A549 (cell line): ENCODE measurements at regions not wholly inside any gene's neighbourhood (a gene's known extent, or its start where the extent isn't known, plus 50 kb on each side); places are given as distances from the start of the nearest gene placed in this dataset.
"Not testable (repeated sequence)": the region's sequence is repeated elsewhere in the genome, so short reads cannot be mapped to it uniquely, and the experiment has no call there.

Source experiments
- ATAC-seq, 2 experiments: fragments of 200-7000 bp in 1 of 2; fragments of >200 bp in 1 of 2; cut with Nextera tagmentation in 1 of 2; cut with Tn5 transposase in 1 of 2; 3 replicates each; pipeline versions ENCODE4 v1.8.0 to v1.9.1; 2018 to 2020; ENCODE audit warnings: mild to moderate bottlenecking in 1 of 2, moderate library complexity in 1 of 2
- CTCF ChIA-PET: fragments of 300-600 bp; sonication (Branson Sonifier 250); formaldehyde crosslinking; extraction: SDS; loops from one replicate; lab custom pipeline; 2021; ENCODE audit warnings: antibody characterized with exemption, inconsistent platforms; lab: Yijun Ruan, JAX
- POLR2A ChIA-PET: fragments of 350-600 bp; formaldehyde crosslinking; extraction: SDS; loops from one replicate; lab custom pipeline; 2021; ENCODE audit warnings: antibody characterized with exemption, inconsistent platforms; lab: Yijun Ruan, JAX
- DNase-seq, 2 experiments: peaks; one replicate each; pipeline versions ENCODE4 v3.0.0 to v3.0.0-alpha.2; 2011 to 2016; ENCODE audit warnings: low read depth in 1 of 2, low spot score in 1 of 2
- FAIRE-seq: peaks from 2 replicates; lab custom pipeline; 2011; peaks lifted over from hg19 to GRCh38; lab: Jason Lieb, UNC
- H3K27ac ChIP-seq, 2 experiments: fragments of >200 bp; sonication (Bioruptor Twin); formaldehyde crosslinking; 3 replicates each; pipeline ENCODE4 v1.5.1; 2016 to 2017
- H3K4me1 ChIP-seq: fragments of >200 bp; sonication (Bioruptor Twin); formaldehyde crosslinking; 3 replicates; pipeline ENCODE4 v1.6.1; 2016
- H3K4me2 ChIP-seq: fragments of >200 bp; sonication (Bioruptor Twin); formaldehyde crosslinking; 3 replicates; pipeline ENCODE4 v1.6.1; 2016
- H3K4me3 ChIP-seq: fragments of >200 bp; sonication (Bioruptor Twin); formaldehyde crosslinking; 3 replicates; pipeline ENCODE4 v1.5.1; 2016
- H3K9me3 ChIP-seq: fragments of >200 bp; sonication (Bioruptor Twin); formaldehyde crosslinking; 3 replicates; pipeline ENCODE4 v1.6.1; 2016
- BHLHE40 ChIP-seq: IDR thresholded peaks from 2 replicates; pipeline ENCODE4 v1.6.1; 2012; ENCODE audit warnings: low read depth, low read length, inconsistent platforms
- CHD2 ChIP-seq: fragments of 150-350 bp; IDR thresholded peaks from 2 replicates; pipeline ENCODE4 v1.6.1; 2014; ENCODE audit warnings: low read length; ENCODE audit not compliant: partially characterized antibody
- EHF ChIP-seq: fragments of 250-450 bp; sonication (Bioruptor Pico); IDR thresholded peaks from 2 replicates; pipeline ENCODE4 v1.5.0; 2020; ENCODE audit warnings: mild to moderate bottlenecking
- EHMT2 ChIP-seq: fragments of 200-600 bp; sonication (generic); IDR thresholded peaks from 2 replicates; pipeline ENCODE4 v1.6.1; 2016; ENCODE audit warnings: antibody characterized with exemption, low read depth, mild to moderate bottlenecking, moderate library complexity
- HDAC2 ChIP-seq: fragments of 200-600 bp; sonication (generic); IDR thresholded peaks from 2 replicates; pipeline ENCODE4 v1.6.1; 2016
- HEYL ChIP-seq: fragments of 250-450 bp; sonication (Bioruptor Pico); IDR thresholded peaks from 2 replicates; pipeline ENCODE4 v1.8.0; 2021; ENCODE audit warnings: mild to moderate bottlenecking, moderate library complexity
- HOXA7 ChIP-seq: fragments of 250-450 bp; sonication (Bioruptor Pico); IDR thresholded peaks from 2 replicates; pipeline ENCODE4 v1.5.0; 2020; ENCODE audit warnings: mild to moderate bottlenecking, moderate library complexity
- JUNB ChIP-seq: fragments of >200 bp; sonication (Bioruptor Twin); formaldehyde crosslinking; IDR thresholded peaks from 2 replicates; pipeline ENCODE4 v1.6.1; 2016
- KDM1A ChIP-seq: fragments of 200-600 bp; sonication (generic); IDR thresholded peaks from 2 replicates; pipeline ENCODE4 v1.6.1; 2016; ENCODE audit warnings: low read depth, mild to moderate bottlenecking
- MAFK ChIP-seq: fragments of 450-650 bp; IDR thresholded peaks from 2 replicates; pipeline ENCODE4 v1.6.1; 2014; ENCODE audit not compliant: partially characterized antibody
- MYC ChIP-seq: IDR thresholded peaks from 2 replicates; pipeline ENCODE4 v1.6.1; 2012; ENCODE audit warnings: mild to moderate bottlenecking, inconsistent platforms, low read length, improper control_type of control experiment, borderline replicate concordance
- RAD21 ChIP-seq, 2 experiments: fragments of >200 bp in 1 of 2; sonication (Bioruptor Twin) in 1 of 2; formaldehyde crosslinking in 1 of 2; IDR thresholded peaks in 1 of 2; conservative IDR thresholded peaks in 1 of 2; 2 replicates in 1 of 2; 3 replicates in 1 of 2; pipeline ENCODE4 v1.6.1; 2012 to 2018; ENCODE audit warnings: inconsistent platforms in 1 of 2
- RARB ChIP-seq: fragments of 250-450 bp; sonication (Bioruptor Pico); IDR thresholded peaks from 2 replicates; pipeline ENCODE4 v1.8.0; 2021; ENCODE audit warnings: mild to moderate bottlenecking, moderate library complexity
- RNF2 ChIP-seq: fragments of 200-600 bp; sonication (generic); IDR thresholded peaks from 2 replicates; pipeline ENCODE4 v1.6.1; 2016; ENCODE audit warnings: low read depth, mild to moderate bottlenecking, antibody characterized with exemption, moderate library complexity, borderline replicate concordance
- SREBF2 ChIP-seq: fragments of 450-650 bp; IDR thresholded peaks from 2 replicates; pipeline ENCODE4 v1.6.1; 2014; ENCODE audit warnings: mild to moderate bottlenecking, moderate library complexity
- TP53 ChIP-seq: fragments of 250-450 bp; sonication (Bioruptor Pico); IDR thresholded peaks from 2 replicates; pipeline ENCODE4 v1.5.0; 2021; ENCODE audit warnings: mild to moderate bottlenecking, moderate library complexity
- WGBS: methylation state at CpG from one replicate; pipeline ENCODE4 v1.1.6; 2017; ENCODE audit errors: missing lambda C conversion rate; 5-methylcytosine and 5-hydroxymethylcytosine counted together
- TF ChIP-seq, protein P1 (sequence below): fragments of 200-600 bp; sonication (generic); IDR thresholded peaks from 2 replicates; pipeline ENCODE4 v1.6.1; 2016; ENCODE audit warnings: antibody characterized with exemption, mild to moderate bottlenecking, moderate library complexity
- TF ChIP-seq, protein P2 (sequence below): fragments of 150-350 bp; IDR thresholded peaks from 2 replicates; pipeline ENCODE4 v1.6.1; 2014; ENCODE audit warnings: low read depth, mild to moderate bottlenecking, low read length
- TF ChIP-seq, protein P3 (sequence below): fragments of >200 bp; sonication (Bioruptor Twin); formaldehyde crosslinking; IDR thresholded peaks from 2 replicates; pipeline ENCODE4 v1.6.1; 2016
- TF ChIP-seq, protein P4 (sequence below): IDR thresholded peaks from 2 replicates; pipeline ENCODE4 v1.6.1; 2012; ENCODE audit warnings: low read depth, borderline replicate concordance

DNA sequence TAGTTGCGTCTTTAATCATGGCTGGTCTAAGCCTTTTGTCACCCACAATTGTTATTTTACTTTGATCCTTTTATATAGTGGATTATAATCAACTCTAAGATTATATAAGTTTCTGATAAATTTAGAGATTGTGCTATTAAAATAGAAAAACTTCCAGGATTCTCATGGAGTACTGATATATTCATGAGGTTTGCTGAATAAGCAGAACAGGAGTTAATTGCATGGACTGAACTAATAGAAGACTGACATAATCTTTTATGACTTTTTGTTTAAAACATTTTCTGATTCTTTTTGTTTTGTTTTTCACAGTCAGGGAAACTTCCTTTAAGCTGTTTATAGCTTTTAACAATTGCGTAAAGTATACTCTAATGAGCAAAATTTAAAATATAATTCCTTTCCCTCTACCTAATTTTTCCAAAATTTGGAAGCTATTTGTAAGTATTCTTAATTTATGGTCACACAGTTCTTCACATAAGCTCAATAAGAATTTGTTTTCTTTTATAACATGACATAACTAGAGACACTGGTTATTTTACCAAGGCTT is 129.9 kb upstream of the TMEM260 start:
- ATAC-seq (no peak), DNase-seq (no peak), FAIRE-seq (no peak)
- TF ChIP-seq JUNB, result no peak
- peak; percentile 56 for TF ChIP-seq MAFK
- TF ChIP-seq RAD21 (conservative IDR thresholded peaks at IDR 0.05 in 1 of 2, IDR thresholded peaks at IDR 0.05 in 1 of 2), result no peak
- TF ChIP-seq RNF2, result no peak
- TF ChIP-seq MYC, result no peak
- TF ChIP-seq RARB (CRISPR knock-in tag), result no peak
- H3K4me1 ChIP-seq, result no peaks in the 10 kb centered on the region
- no peak overlapping the region for H3K4me3 ChIP-seq
- H3K27ac ChIP-seq, result no peak overlapping the region
- no peak overlapping the region for H3K4me2 ChIP-seq
- H3K9me3 ChIP-seq, result no peaks in the 10 kb centered on the region
- CTCF ChIA-PET, result interaction anchor here (0.6 to 0.9 kb wide), 2 partner anchors 41 to 1110 kb away, joined by 3 read pairs; no protein-coding TSS in a partner anchor
- POLR2A ChIA-PET, result no interaction called here
- WGBS, result 74% methylated on average over 2 of the region's 2 CpGs

DNA sequence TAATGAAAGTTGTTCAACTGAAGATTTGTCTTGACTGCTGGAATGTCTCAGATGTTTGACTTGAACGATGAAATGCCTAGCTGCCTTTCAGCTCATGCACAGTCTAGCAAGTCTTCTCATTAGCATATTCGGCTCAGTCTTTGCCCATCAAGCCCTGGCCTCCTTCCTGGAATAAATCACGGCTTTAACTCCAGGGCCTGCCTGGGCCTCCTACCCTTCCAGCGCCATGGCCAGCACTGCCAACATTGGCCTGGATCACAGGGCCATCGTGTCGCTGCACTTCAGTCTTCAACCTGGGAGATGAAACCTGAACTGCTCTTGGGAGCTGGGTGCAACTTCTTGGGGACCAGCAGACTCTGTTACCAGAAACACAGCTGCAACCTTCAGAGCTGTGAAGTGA is 126.7 kb upstream of the TMEM260 start:
- POLR2A ChIA-PET, result no interaction called here
- TF ChIP-seq TP53 (no peak), HOXA7 (CRISPR knock-in tag) (no peak), EHF (CRISPR knock-in tag) (no peak), HEYL (no peak), BHLHE40 (no peak)
- TF ChIP-seq, protein P1, sequence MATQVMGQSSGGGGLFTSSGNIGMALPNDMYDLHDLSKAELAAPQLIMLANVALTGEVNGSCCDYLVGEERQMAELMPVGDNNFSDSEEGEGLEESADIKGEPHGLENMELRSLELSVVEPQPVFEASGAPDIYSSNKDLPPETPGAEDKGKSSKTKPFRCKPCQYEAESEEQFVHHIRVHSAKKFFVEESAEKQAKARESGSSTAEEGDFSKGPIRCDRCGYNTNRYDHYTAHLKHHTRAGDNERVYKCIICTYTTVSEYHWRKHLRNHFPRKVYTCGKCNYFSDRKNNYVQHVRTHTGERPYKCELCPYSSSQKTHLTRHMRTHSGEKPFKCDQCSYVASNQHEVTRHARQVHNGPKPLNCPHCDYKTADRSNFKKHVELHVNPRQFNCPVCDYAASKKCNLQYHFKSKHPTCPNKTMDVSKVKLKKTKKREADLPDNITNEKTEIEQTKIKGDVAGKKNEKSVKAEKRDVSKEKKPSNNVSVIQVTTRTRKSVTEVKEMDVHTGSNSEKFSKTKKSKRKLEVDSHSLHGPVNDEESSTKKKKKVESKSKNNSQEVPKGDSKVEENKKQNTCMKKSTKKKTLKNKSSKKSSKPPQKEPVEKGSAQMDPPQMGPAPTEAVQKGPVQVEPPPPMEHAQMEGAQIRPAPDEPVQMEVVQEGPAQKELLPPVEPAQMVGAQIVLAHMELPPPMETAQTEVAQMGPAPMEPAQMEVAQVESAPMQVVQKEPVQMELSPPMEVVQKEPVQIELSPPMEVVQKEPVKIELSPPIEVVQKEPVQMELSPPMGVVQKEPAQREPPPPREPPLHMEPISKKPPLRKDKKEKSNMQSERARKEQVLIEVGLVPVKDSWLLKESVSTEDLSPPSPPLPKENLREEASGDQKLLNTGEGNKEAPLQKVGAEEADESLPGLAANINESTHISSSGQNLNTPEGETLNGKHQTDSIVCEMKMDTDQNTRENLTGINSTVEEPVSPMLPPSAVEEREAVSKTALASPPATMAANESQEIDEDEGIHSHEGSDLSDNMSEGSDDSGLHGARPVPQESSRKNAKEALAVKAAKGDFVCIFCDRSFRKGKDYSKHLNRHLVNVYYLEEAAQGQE, result no peak
- TF ChIP-seq, all 56 proteins: peak for 0
- ATAC-seq, result no peak
- CTCF ChIA-PET, result interaction anchor here (1.5 to 1.6 kb wide), 2 partner anchors 113 to 1015 kb away, joined by 5 to 6 read pairs; no protein-coding TSS in a partner anchor
- H3K27ac ChIP-seq, result no peak overlapping the region
- H3K9me3 ChIP-seq, result no peaks in the 10 kb centered on the region
- WGBS, result 58% methylated on average over 6 of the region's 6 CpGs
- no peak for DNase-seq
- H3K4me3 ChIP-seq, result no peak overlapping the region
- H3K4me1 ChIP-seq, result no peaks in the 10 kb centered on the region
- FAIRE-seq, result no peak
- H3K4me2 ChIP-seq, result no peak overlapping the region

DNA sequence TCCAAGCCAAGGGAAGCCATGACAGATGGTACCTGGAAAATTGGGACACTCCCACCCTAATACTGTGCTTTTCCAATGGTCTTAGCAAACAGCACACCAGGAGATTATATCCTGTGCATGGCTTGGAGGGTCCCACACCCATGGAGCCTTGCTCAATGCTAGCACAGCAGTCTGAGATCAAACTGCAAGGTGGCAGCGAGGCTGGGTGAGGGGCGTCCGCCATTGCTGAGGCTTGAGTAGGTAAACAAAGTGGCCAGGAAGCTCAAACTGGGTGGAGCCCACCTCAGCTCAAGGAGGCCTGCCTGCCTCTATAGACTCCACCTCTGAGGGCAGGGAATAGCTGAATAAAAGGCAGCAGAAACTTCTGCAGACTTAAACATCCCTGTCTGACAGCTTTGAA is 124.9 kb upstream of the TMEM260 start:
- H3K27ac ChIP-seq, POLR2A ChIA-PET, ATAC-seq, FAIRE-seq, H3K4me1 ChIP-seq, H3K4me3 ChIP-seq, DNase-seq, H3K9me3 ChIP-seq, H3K4me2 ChIP-seq: not testable (repeated sequence)
- CTCF ChIA-PET, result interaction anchor here (0.9 to 1.6 kb wide), 2 partner anchors 11 to 1017 kb away, joined by 3 to 6 read pairs; no protein-coding TSS in a partner anchor
- WGBS, result 23% methylated on average over 3 of the region's 3 CpGs

DNA sequence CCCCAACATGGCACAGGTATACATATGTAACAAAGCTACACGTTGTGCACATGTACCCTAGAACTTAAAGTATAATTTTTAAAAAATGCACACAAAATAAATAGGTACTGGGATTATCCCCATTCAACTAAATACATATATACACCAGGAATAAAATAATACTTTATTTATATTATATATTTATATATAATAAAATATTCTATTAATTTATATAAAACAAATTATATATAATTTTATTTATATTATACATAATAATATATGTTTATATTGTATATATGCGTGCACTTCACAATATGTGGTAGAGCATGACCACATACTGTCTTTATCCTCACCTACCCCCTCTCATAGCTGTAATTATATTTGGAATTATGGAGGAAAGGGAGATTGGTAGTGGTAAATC is 119.1 kb upstream of the TMEM260 start:
- 56% methylated on average over 2 of the region's 2 CpGs for WGBS
- no peak overlapping the region for H3K4me3 ChIP-seq
- DNase-seq (no peak), FAIRE-seq (no peak), ATAC-seq (no peak)
- ChIA-PET CTCF (interaction anchor here (1.3 to 2.3 kb wide), 2 partner anchors 14 to 1014 kb away, joined by 3 to 16 read pairs; no protein-coding TSS in a partner anchor), POLR2A (no interaction called here)
- no peak overlapping the region for H3K4me2 ChIP-seq
- H3K9me3 ChIP-seq, result 0 out of 3 replicates have a peak, but pooled peaks cover 3% of the 10 kb centered on the region
- no peak overlapping the region for H3K27ac ChIP-seq
- H3K4me1 ChIP-seq, result no peaks in the 10 kb centered on the region
- TF ChIP-seq, protein P2, sequence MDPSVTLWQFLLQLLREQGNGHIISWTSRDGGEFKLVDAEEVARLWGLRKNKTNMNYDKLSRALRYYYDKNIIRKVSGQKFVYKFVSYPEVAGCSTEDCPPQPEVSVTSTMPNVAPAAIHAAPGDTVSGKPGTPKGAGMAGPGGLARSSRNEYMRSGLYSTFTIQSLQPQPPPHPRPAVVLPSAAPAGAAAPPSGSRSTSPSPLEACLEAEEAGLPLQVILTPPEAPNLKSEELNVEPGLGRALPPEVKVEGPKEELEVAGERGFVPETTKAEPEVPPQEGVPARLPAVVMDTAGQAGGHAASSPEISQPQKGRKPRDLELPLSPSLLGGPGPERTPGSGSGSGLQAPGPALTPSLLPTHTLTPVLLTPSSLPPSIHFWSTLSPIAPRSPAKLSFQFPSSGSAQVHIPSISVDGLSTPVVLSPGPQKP, result no peak
- TF ChIP-seq, protein P3, sequence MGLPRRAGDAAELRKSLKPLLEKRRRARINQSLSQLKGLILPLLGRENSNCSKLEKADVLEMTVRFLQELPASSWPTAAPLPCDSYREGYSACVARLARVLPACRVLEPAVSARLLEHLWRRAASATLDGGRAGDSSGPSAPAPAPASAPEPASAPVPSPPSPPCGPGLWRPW, result no peak
- TF ChIP-seq JUNB (no peak), HDAC2 (no peak), KDM1A (no peak), TP53 (no peak), RNF2 (no peak), EHMT2 (no peak), CHD2 (no peak), SREBF2 (no peak)
- TF ChIP-seq, protein P1, result no peak
- TF ChIP-seq, protein P4, sequence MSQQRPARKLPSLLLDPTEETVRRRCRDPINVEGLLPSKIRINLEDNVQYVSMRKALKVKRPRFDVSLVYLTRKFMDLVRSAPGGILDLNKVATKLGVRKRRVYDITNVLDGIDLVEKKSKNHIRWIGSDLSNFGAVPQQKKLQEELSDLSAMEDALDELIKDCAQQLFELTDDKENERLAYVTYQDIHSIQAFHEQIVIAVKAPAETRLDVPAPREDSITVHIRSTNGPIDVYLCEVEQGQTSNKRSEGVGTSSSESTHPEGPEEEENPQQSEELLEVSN, result no peak
